Stromal cell of bone marrow (primary cell): ENCODE measurements at regions not wholly inside any gene's neighbourhood (a gene's known extent, or its start where the extent isn't known, plus 50 kb on each side); places are given as distances from the start of the nearest gene placed in this dataset.

Source experiments
- DNase-seq: peaks from one replicate; pipeline ENCODE4 v3.0.0-alpha.2; 2012; ENCODE audit warnings: low read depth

DNA sequence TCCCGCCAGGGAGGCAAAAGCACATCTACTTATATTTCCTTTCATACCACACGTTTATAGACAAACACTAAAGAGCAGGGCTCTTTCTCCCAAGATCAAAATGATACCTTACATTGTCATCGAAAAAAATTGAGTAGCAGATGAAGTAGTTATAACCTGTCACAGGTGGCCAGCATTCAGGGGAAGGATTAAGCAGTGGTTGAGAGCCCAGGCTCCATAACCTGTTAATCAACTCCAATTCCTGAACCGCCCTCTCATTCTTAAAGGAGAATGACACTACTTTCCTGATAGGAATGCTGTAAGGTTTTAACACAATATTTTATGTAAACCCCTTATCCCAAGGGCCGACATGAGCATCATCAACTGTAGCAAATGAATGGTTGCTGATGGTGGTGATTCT lies 268.9 kb upstream of the KCNIP4 start:
- no peak for DNase-seq

DNA sequence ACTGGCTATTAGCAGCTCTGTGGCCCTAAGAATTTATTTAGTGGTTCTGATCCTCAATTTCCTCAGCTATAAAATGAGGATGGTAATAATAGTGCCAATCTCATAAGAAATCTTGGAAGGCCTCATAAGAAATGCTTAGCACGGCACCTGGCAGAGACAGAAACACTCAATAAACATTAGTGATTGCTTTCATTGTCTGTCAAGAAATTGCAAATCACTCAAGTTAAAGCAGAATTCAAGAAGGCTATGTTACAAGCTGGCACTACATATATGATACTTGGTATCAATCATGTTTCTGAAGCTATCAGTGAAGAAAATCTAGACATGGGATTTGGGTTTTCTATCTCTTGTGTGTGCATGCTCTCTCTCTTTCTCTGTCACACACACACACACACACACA lies 267.7 kb upstream of the KCNIP4 start:
- no peak for DNase-seq

DNA sequence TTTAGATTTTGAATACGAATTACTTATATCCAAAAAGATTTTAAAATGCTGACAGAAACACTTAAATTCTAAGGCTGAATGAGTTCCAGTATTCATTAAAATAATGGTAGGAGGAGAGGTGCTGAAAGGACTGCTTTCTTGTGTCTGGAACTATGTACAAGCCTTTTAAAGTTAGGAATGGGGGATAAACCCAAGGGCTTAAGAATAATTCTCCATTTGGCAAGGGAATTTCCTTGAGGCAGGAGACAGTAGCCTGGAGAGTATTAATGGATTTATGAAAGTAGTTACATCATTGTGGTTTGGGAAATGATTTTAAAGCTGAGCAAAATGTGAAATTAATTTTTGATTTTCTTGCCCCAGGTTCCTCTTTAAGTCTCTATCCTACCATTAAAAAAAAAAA lies 266.5 kb upstream of the KCNIP4 start:
- no peak for DNase-seq

- no peak for DNase-seq
These were observed 255.1 kb upstream of the KCNIP4 start for GRCh38 chr4:22203711-22204011.

GRCh38 chr4:22202975-22203710 lies 254.6 kb upstream of the KCNIP4 start:
- DNase-seq, result no peak

- DNase-seq, result no peak
These were observed 253.8 kb upstream of the KCNIP4 start for GRCh38 chr4:22202246-22202974.

DNA sequence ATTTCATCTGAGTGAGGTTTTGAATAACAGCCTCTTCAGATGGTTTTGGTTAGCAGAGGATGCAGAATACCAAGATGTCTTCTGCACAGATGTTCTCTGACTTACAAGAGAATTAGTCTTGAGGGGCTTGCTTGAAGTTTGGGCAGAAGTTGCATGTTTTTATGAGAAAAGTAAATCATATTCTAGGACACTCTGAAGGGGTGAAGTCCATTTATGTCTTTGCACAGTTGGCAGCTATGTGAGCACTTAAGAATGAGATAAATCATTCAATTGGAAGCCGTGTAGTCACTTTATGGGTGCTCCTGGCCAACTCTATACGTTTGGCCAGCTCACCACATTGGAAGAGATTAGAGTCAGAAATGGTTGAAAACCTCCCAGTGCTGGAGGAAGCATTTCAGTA lies 252.7 kb upstream of the KCNIP4 start:
- no peak for DNase-seq

DNA sequence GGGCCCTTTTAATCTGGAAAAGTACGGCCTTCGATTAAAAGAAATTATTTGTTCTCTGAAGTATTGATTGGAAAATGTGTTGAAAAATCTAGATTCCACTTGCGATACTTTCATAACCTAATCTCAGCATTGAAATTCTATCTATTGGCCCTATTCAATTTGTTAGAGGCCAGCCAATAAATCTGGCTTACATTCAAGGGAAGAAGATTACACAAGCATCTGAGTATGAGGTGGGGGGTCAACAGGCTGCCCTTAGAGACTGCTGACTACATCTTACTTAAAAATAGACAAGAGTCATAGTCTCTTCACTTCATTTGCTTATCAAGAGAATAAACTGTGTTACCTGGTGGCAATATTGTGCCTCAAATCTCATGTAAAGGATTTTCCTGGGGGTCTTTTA lies 248.0 kb upstream of the KCNIP4 start:
- DNase-seq, result no peak

DNA sequence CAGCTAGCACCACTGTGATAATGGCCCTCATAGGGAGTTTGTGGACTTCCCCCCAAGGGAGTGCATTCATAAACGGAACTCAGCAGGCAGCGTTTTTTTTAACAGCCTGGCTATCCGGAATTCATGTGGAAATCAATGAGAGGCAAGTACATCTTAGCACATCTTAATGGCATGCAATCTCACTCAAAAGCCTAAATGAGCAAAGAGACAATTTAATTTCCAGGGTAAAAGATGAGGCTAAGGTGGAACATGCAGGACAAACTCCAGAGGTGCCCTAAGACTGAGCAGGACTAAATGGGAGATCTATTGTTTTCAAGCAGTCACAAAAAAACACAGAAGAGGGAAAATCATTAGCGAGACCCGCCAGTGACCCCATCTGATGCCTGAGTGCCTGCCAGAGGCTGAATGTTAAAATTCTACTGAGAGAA lies 243.5 kb upstream of the KCNIP4 start:
- DNase-seq, result no peak

GRCh38 chr4:22191565-22191964 lies 243.0 kb upstream of the KCNIP4 start:
- DNase-seq, result no peak

DNA sequence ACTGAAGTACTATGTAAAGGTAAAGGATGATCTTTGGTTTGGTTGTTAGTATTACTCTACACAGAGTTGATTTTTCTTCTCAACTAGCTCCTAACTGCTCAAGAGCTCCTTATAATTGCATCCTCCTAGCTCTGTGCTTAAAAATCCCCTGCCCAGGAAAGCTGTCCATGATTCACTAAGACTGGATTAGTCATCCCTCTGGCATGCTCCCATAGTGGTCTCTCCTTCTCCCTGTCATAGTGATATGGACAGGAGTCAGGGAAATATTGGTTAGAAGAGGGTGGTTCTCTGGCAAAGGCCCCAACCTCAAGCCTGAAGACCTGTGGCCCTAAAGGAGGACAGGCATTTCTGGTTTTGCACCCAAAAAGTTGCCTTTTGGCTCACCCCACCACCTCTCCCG lies 242.3 kb upstream of the KCNIP4 start:
- DNase-seq, result peak; percentile 80

DNA sequence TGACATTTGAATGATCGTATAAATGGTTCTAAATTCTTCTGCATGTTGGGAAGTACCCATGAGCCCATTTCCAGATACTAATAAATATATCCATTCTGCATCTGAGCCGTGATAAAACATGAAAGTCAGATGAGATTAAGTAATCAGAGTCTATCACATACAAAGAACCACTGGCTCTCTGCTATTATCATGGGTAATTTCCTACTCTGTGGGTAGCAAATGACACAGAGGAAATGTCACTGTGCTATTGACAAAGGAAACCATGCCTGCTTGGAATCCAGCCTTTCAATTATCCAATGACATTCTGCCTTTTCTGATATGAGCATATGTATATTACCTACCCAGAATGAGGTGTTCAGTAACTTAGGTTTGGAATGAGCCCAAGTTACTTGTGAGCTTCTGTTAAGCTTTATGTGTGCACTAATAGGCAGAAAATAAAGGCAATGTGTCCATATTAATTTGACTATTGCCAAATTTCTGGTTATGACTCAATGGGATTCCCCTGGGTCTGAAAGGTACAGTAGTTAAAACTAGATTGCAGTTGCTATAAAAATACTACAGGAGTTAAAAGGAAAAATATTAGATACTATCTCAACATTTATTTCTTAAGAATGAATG lies 238.7 kb upstream of the KCNIP4 start:
- no peak for DNase-seq

DNA sequence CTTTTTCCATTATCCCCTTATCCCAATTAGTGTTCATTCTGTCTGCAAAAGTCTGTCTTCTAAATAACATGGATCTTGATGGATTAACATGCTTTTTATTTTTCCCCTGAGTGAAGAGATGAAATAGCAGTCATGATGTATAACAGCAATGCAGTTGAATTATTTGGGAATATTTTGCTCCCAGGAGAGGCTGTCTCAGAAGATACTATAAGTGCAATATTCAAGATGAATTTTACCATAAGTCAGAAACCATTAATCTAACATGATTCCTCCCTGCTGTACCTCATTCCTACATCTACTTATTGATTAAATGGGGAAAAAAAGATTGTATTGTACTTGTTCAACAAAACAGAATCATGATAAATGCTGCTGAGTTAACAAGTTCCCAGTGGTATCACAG lies 233.2 kb upstream of the KCNIP4 start:
- no peak for DNase-seq

- peak; percentile 93 for DNase-seq
These were observed 230.7 kb upstream of the KCNIP4 start for GRCh38 chr4:22179124-22179874.

- DNase-seq, result no peak
These were observed 226.1 kb upstream of the KCNIP4 start for GRCh38 chr4:22174640-22175039.

- DNase-seq, result peak; percentile 75
These were observed 221.8 kb upstream of the KCNIP4 start for GRCh38 chr4:22170353-22170752.

DNA sequence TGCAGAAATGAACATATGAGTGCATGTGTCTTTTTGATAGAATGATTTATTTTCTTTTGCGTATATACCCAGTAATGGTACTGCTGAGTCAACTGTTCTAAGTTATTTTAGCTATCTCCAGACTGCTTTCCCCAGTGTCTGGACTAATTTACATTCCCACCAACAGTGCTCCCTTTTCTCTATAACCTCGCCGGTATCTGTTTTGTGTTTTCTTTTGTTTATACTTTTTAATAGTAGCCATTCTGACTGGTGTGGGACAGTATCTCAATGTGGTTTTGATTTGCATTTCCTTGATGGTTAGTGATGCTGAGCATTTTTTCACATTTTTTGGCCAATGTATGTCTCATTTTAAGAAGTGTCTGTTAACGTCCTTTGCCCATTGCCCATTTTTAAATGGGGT lies 218.6 kb upstream of the KCNIP4 start:
- DNase-seq, result no peak

DNA sequence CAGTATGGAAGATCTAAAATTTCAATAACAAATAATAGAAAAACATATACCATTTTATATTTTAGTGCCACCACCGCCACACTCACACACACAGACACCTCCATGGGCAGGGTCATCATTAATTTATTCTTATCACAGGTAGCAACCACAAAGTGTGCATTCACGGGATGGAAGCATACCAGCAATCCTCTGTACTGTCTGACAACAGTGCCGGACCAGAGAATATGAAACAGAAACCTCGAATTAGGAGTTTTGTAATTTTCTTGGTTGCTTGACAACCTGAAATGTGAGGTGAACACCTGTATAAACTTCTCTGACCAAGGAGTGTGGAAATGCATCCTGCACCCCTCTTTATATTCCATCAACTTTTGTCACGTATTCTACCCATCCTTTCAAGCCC lies 213.9 kb upstream of the KCNIP4 start:
- DNase-seq, result no peak

DNA sequence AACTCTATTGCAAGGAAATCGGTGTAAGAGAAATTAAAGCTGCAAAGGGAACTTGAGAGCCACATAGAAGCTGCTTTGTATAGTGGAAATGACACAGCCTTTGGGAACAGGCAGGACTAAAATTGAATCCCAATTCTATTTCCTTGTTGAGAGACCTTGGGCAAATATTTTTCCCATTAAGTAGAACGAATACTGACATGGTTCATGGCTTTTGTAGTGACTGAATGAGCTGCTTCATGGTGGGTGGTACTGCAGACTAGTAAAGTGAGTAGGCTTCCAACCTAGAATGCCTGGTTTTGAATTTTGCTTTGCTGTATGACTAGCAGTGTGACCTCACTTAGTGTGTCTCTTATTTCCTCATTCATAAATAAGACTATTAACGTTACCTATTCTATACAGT lies 182.2 kb upstream of the KCNIP4 start:
- DNase-seq, result no peak

GRCh38 chr4:22129454-22130029 lies 181.0 kb upstream of the KCNIP4 start:
- peak; percentile 12 for DNase-seq

DNA sequence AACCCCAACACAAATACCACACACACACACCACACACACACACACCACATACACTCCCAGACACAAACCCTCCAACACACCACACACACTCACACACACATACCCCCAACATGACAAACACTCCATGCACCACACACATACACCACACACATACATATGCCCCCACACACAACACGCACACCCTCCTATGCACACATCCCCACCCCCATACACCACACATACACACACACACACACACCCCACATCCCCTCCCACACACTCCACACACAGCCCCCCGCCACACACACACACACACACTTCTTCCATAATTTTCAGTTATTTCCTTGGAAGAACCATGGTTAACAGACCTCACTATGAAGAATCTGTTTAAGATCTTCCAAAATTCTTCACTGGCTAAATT lies 173.5 kb upstream of the KCNIP4 start:
- no peak for DNase-seq

- DNase-seq, result no peak
These were observed 166.7 kb upstream of the KCNIP4 start for GRCh38 chr4:22115262-22115661.
